CD8-positive, alpha-beta memory T cell (primary cell): ENCODE measurements at regions not wholly inside any gene's neighbourhood (a gene's known extent, or its start where the extent isn't known, plus 50 kb on each side); places are given as distances from the start of the nearest gene placed in this dataset.

ENCODE experiments used
- CTCF ChIA-PET: fragments of 350-600 bp; sonication (Branson Sonifier 250); formaldehyde crosslinking; loops from one replicate; lab custom pipeline; 2021; ENCODE audit warnings: antibody characterized with exemption; lab: Charles Lee
- POLR2A ChIA-PET: fragments of 350-600 bp; sonication (Branson Sonifier 250); formaldehyde crosslinking; loops from one replicate; lab custom pipeline; 2021; ENCODE audit warnings: antibody characterized with exemption; lab: Charles Lee
- DNase-seq, 5 donors: peaks; one replicate each; pipeline versions ENCODE4 v3.0.0 to v3.0.0-alpha.2; 2020 to 2022; ENCODE audit warnings: mixed read lengths in 1 of 5
- H3K27ac ChIP-seq: one replicate; pipeline ENCODE4 v1.7.0; 2013; ENCODE audit warnings: low read depth, mild to moderate bottlenecking, low read length, moderate library complexity
- H3K27me3 ChIP-seq: 2 replicates; pipeline ENCODE4 v1.7.0; 2013; ENCODE audit warnings: low read length, mild to moderate bottlenecking; ENCODE audit not compliant: insufficient read depth, poor library complexity, severe bottlenecking
- H3K36me3 ChIP-seq: 2 replicates; pipeline ENCODE4 v1.7.0; 2013; ENCODE audit warnings: mild to moderate bottlenecking, low read length, moderate library complexity; ENCODE audit not compliant: insufficient read depth
- H3K4me1 ChIP-seq: 2 replicates; pipeline ENCODE4 v1.7.0; 2013; ENCODE audit warnings: mild to moderate bottlenecking, low read length, moderate library complexity; ENCODE audit not compliant: insufficient read depth
- H3K4me3 ChIP-seq: 2 replicates; pipeline ENCODE4 v1.7.0; 2013; ENCODE audit warnings: mild to moderate bottlenecking, low read length
- H3K9me3 ChIP-seq: 2 replicates; pipeline ENCODE4 v1.7.0; 2013; ENCODE audit warnings: mild to moderate bottlenecking, low read length
- H3K27ac Mint-ChIP-seq, 8 donors: one replicate each; pipeline ENCODE4 v1.8.0; 2020 to 2021; ENCODE audit warnings: mixed read lengths in 8 of 8, mild to moderate bottlenecking in 6 of 8, inconsistent platforms in 3 of 8, moderate library complexity in 3 of 8
- H3K27me3 Mint-ChIP-seq, 2 donors: one replicate each; pipeline ENCODE4 v1.8.0; 2020 to 2021; ENCODE audit warnings: mixed read lengths in 2 of 2, mild to moderate bottlenecking in 1 of 2, moderate library complexity in 1 of 2
- H3K36me3 Mint-ChIP-seq, 3 donors: one replicate each; pipeline ENCODE4 v1.8.0; 2020 to 2021; ENCODE audit warnings: mixed read lengths in 3 of 3, inconsistent platforms in 1 of 3, mild to moderate bottlenecking in 1 of 3
- H3K4me1 Mint-ChIP-seq, 3 donors: one replicate each; pipeline ENCODE4 v1.8.0; 2020 to 2021; ENCODE audit warnings: mixed read lengths in 3 of 3, inconsistent platforms in 1 of 3, mild to moderate bottlenecking in 1 of 3
- H3K4me3 Mint-ChIP-seq, 7 donors: one replicate each; pipeline ENCODE4 v1.8.0; 2020 to 2021; ENCODE audit warnings: mixed read lengths in 7 of 7, mild to moderate bottlenecking in 6 of 7, moderate library complexity in 4 of 7, inconsistent platforms in 2 of 7
- H3K9me3 Mint-ChIP-seq, 5 donors: one replicate each; pipeline ENCODE4 v1.8.0; 2020 to 2022; ENCODE audit warnings: mixed read lengths in 5 of 5, mild to moderate bottlenecking in 3 of 5, moderate library complexity in 2 of 5, inconsistent platforms in 1 of 5

- peaks cover 0 to 3% (median 2%) of the 10 kb centered on the region in 5 donors for H3K9me3 Mint-ChIP-seq
- H3K4me1 Mint-ChIP-seq: no peaks in the 10 kb centered on the region
- no peak overlapping the region for H3K4me3 Mint-ChIP-seq
- DNase-seq: no peak
- no peaks in the 10 kb centered on the region for H3K36me3 Mint-ChIP-seq
- Histone ChIP-seq H3K4me3 (no peak overlapping the region), H3K4me1 (no peaks in the 10 kb centered on the region), H3K27ac (no peak overlapping the region), H3K9me3 (no peaks in the 10 kb centered on the region), H3K27me3 (no peaks in the 10 kb centered on the region), H3K36me3 (no peaks in the 10 kb centered on the region)
- H3K27ac Mint-ChIP-seq: no peak overlapping the region
- H3K27me3 Mint-ChIP-seq: peaks cover 0 to 3% of the 10 kb centered on the region in 2 donors
- ChIA-PET POLR2A (no interaction called here), CTCF (no interaction called here)
Observed at GRCh38 chr7:121755818-121756552, 117.0 kb upstream of the PTPRZ1 start.

- Histone ChIP-seq H3K27ac (no peak overlapping the region), H3K27me3 (no peaks in the 10 kb centered on the region), H3K4me1 (no peaks in the 10 kb centered on the region), H3K36me3 (no peaks in the 10 kb centered on the region), H3K9me3 (no peaks in the 10 kb centered on the region), H3K4me3 (no peak overlapping the region)
- Mint-ChIP-seq H3K4me3 (no peak overlapping the region), H3K9me3 (peaks cover 0 to 3% (median 2%) of the 10 kb centered on the region in 5 donors), H3K27ac (no peak overlapping the region), H3K4me1 (no peaks in the 10 kb centered on the region), H3K36me3 (no peaks in the 10 kb centered on the region), H3K27me3 (peaks cover 0 to 3% of the 10 kb centered on the region in 2 donors)
- ChIA-PET CTCF (no interaction called here), POLR2A (no interaction called here)
- no peak for DNase-seq
Observed at GRCh38 chr7:121755286-121755685, 117.7 kb upstream of the PTPRZ1 start.

DNA sequence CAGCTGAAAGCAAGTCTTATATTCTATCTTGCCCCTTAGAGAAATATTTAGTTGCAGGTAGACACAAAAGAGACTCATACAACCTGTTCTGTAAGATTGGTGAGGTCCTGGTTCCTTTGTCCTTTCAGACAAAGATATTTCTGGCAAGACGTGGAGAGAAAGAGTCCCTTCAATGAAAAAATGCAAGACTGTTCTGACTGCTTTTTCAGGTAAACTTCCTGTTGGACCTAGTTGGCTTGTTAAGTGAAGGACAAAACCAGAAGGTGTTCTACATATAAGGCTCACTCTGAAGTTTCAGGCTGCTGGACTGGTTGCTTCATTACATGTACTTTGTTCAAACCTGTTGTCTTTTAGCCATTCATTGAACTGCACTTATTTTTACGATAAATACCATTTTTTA, 119.0 kb upstream of the PTPRZ1 start:
- POLR2A ChIA-PET: no interaction called here
- H3K4me3 ChIP-seq: no peak overlapping the region
- Mint-ChIP-seq H3K4me3 (no peak overlapping the region), H3K27me3 (peaks cover 0 to 3% of the 10 kb centered on the region in 2 donors), H3K36me3 (no peaks in the 10 kb centered on the region), H3K4me1 (no peaks in the 10 kb centered on the region), H3K9me3 (peaks cover 0 to 3% (median 2%) of the 10 kb centered on the region in 5 donors), H3K27ac (no peak overlapping the region)
- no peak for DNase-seq
- CTCF ChIA-PET: no interaction called here
- H3K36me3 ChIP-seq: no peaks in the 10 kb centered on the region
- no peaks in the 10 kb centered on the region for H3K27me3 ChIP-seq
- H3K27ac ChIP-seq: no peak overlapping the region
- no peaks in the 10 kb centered on the region for H3K4me1 ChIP-seq
- H3K9me3 ChIP-seq: no peaks in the 10 kb centered on the region

DNA sequence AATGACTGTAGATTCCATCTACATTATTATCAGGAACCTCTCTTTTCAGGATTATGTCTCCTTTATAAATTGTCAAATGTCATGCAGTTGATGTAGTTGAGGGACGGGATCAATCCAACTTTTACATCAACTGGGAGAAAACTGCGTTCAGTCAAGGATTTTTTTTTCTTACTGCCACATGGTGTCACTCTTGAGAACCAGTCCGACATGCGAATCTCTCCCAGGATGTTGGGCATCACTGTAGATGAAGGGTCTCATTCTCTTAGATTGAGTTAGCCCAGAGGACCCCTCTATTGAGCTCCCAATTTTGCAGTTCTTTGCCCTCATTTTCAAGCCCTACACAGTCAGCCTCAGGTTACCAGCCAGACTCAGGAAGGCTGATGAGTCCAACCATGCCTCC, 120.3 kb upstream of the PTPRZ1 start:
- no peaks in the 10 kb centered on the region for H3K4me1 Mint-ChIP-seq

DNA sequence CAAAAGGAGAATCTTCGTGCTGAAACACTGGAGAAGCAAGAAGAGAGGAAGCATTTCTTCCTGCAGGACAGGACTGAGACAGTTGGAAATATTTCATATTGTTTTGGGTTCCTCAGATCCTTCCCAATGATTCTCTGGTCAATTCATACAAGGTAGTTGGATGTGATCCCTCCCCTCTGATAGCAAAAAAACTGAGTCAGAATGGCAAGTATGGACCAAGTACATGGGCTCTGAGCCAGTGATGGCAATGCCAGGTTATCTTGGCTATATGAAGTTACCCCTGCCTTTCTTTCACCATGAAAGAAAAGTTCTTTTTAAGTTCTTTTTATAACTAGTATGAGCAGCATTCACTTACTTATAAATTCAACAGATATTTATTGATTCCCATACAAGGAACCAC, 124.4 kb upstream of the PTPRZ1 start:
- no peak overlapping the region for H3K27ac ChIP-seq
- H3K36me3 Mint-ChIP-seq: no peaks in the 10 kb centered on the region
- no peak for DNase-seq
- peaks cover 0 to 4% (median 2%) of the 10 kb centered on the region in 5 donors for H3K9me3 Mint-ChIP-seq
- H3K4me3 ChIP-seq: no peak overlapping the region
- no peaks in the 10 kb centered on the region for H3K36me3 ChIP-seq
- POLR2A ChIA-PET: no interaction called here
- CTCF ChIA-PET: no interaction called here
- H3K9me3 ChIP-seq: no peaks in the 10 kb centered on the region
- no peaks in the 10 kb centered on the region for H3K27me3 ChIP-seq
- H3K4me3 Mint-ChIP-seq: no peak overlapping the region
- peaks cover 0 to 3% of the 10 kb centered on the region in 2 donors for H3K27me3 Mint-ChIP-seq
- H3K4me1 Mint-ChIP-seq: no peaks in the 10 kb centered on the region
- H3K27ac Mint-ChIP-seq: no peak overlapping the region
- no peaks in the 10 kb centered on the region for H3K4me1 ChIP-seq

More for the DNA sequence above, 120.3 kb upstream of the PTPRZ1 start:
- no peak overlapping the region for H3K27ac Mint-ChIP-seq
- H3K4me3 ChIP-seq: no peak overlapping the region
- H3K9me3 ChIP-seq: no peaks in the 10 kb centered on the region
- CTCF ChIA-PET: no interaction called here
- H3K36me3 ChIP-seq: no peaks in the 10 kb centered on the region
- H3K36me3 Mint-ChIP-seq: no peaks in the 10 kb centered on the region
- POLR2A ChIA-PET: no interaction called here
- H3K27me3 Mint-ChIP-seq: peaks cover 0 to 3% of the 10 kb centered on the region in 2 donors
- no peaks in the 10 kb centered on the region for H3K27me3 ChIP-seq
- H3K9me3 Mint-ChIP-seq: peaks cover 0 to 3% (median 2%) of the 10 kb centered on the region in 5 donors
- H3K4me1 ChIP-seq: no peaks in the 10 kb centered on the region
- H3K27ac ChIP-seq: no peak overlapping the region
- no peak for DNase-seq
- no peak overlapping the region for H3K4me3 Mint-ChIP-seq

DNA sequence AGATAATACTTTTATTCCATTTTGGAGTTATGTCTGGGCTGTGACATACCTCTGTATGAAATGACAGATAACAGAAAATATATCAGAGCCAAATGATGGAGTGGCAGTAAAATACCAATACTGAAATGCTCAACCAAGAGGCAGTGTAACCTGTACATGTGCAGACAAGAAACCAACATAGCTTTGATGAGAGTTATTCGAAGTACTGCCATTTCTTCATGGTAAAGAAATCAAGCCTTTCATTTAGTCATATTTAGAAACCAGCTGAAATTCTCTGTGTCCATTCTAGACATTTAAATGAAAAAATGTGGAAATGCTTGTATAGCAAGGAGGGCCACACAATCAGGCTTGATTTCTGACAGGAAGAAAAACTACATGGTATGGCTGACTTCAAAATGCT, 127.1 kb upstream of the PTPRZ1 start:
- Histone ChIP-seq H3K9me3 (no peaks in the 10 kb centered on the region), H3K27me3 (no peaks in the 10 kb centered on the region), H3K4me1 (no peaks in the 10 kb centered on the region), H3K36me3 (no peaks in the 10 kb centered on the region), H3K27ac (no peak overlapping the region), H3K4me3 (no peak overlapping the region)
- Mint-ChIP-seq H3K27ac (no peak overlapping the region), H3K9me3 (peaks cover 0 to 4% (median 0%) of the 10 kb centered on the region in 5 donors), H3K36me3 (no peaks in the 10 kb centered on the region), H3K4me1 (no peaks in the 10 kb centered on the region), H3K4me3 (no peak overlapping the region), H3K27me3 (no peaks in the 10 kb centered on the region)
- POLR2A ChIA-PET: no interaction called here
- DNase-seq: no peak
- CTCF ChIA-PET: no interaction called here

GRCh38 chr7:121744877-121745276, 128.1 kb upstream of the PTPRZ1 start:
- no peaks in the 10 kb centered on the region for H3K4me1 ChIP-seq
- POLR2A ChIA-PET: no interaction called here
- no peaks in the 10 kb centered on the region for H3K9me3 ChIP-seq
- H3K27ac Mint-ChIP-seq: no peak overlapping the region
- H3K27me3 Mint-ChIP-seq: no peaks in the 10 kb centered on the region
- H3K4me3 ChIP-seq: no peak overlapping the region
- no peak overlapping the region for H3K27ac ChIP-seq
- no peaks in the 10 kb centered on the region for H3K27me3 ChIP-seq
- CTCF ChIA-PET: no interaction called here
- H3K36me3 Mint-ChIP-seq: no peaks in the 10 kb centered on the region
- peaks cover 0 to 4% (median 0%) of the 10 kb centered on the region in 5 donors for H3K9me3 Mint-ChIP-seq
- no peaks in the 10 kb centered on the region for H3K4me1 Mint-ChIP-seq
- no peaks in the 10 kb centered on the region for H3K36me3 ChIP-seq
- no peak for DNase-seq
- no peak overlapping the region for H3K4me3 Mint-ChIP-seq

DNA sequence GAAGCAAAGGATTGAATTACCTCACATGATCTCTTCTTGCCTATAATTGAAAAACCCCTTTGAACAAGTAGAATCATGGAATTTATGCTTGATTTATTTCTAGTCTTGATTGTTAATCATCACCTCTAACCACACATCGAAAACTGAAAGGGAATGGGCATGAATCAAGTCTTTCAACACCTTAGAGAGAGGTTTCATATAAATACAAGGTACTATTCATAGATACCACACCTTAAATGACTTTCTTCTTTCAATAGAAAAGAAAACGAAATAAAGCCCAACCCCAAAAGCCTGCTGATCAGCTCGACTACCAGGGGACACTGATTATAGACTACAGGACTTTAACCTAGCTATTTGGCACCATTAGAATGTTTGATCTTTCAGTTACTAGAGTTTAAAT, 128.6 kb upstream of the PTPRZ1 start:
- ChIA-PET CTCF (no interaction called here), POLR2A (no interaction called here)
- H3K4me1 Mint-ChIP-seq: no peaks in the 10 kb centered on the region
- Histone ChIP-seq H3K4me1 (no peaks in the 10 kb centered on the region), H3K4me3 (no peak overlapping the region), H3K27me3 (no peaks in the 10 kb centered on the region), H3K36me3 (no peaks in the 10 kb centered on the region), H3K27ac (no peak overlapping the region), H3K9me3 (no peaks in the 10 kb centered on the region)
- no peak for DNase-seq
- H3K27ac Mint-ChIP-seq: no peak overlapping the region
- H3K9me3 Mint-ChIP-seq: peaks cover 0 to 4% (median 0%) of the 10 kb centered on the region in 5 donors
- no peak overlapping the region for H3K4me3 Mint-ChIP-seq
- H3K36me3 Mint-ChIP-seq: no peaks in the 10 kb centered on the region
- no peaks in the 10 kb centered on the region for H3K27me3 Mint-ChIP-seq
